Cortex of kidney (tissue), 1 donor: ENCODE measurements at regions not wholly inside any gene's neighbourhood (a gene's known extent, or its start where the extent isn't known, plus 50 kb on each side); places are given as distances from the start of the nearest gene placed in this dataset.

ENCODE experiments used
- DNase-seq: peaks from one replicate; lab custom pipeline; 2025; lab: John Stamatoyannopoulos, UW

DNA sequence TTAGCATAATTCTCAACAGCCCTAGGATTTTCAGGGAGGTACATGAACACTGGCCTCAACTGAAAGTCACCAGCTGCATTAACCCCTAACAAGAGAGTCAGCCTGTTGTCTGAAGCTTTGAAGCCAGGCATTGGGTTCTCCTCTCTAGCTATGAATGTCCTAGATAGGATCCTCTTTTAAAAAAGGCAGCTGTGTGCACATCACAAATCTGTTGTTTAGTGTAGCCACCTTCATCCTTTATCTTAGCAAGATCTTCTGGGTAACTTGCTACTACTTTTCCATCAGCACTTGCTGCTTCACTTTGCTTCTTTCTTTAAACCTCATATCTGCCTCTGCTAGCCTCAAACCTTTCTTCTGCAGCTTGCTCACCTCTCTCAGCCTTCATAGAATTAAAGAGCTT, 1692.1 kb downstream of the EFNB2 start:
- DNase-seq = no peak

DNA sequence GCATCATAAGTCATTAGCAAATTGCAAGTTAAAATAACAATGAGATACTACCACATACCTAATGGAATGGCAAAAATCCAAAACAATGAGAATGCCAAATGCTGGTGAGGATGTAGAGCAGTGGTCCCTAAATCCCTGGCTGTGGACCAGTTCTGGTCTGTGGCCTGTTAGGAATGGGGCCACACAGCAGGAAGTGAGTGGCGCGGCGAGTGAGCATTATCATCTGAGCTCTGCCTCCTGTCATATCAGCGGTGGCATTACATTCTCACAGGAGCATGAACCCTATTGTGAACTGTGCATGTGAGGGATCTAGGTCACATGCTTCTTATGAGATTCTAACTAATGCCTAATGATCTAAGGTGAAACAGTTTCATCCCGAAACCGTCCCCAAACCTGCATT, 1694.4 kb downstream of the EFNB2 start:
- DNase-seq = no peak

- DNase-seq = no peak
Observed at GRCh38 chr13:104837756-104838155, 1697.7 kb downstream of the EFNB2 start.

DNA sequence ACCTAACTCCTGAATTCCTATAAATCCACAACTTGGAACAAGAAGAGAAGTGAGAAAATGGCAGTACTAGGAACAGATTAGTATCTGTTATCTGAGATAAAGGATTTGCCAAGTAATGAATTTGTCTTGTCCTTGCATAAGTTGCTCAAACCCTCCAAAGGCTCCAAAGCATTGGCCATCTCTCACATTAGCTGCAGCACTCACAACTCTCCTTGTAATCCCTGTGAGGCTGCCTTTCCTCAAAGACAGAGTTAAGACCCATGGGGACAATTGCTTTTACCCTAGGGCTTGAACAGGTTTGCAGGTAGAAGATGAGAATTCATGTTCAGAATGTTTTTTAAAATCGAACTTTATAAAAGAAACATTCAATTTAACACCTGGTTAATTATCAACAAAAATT, 1702.2 kb downstream of the EFNB2 start:
- DNase-seq = no peak

GRCh38 chr13:104832231-104832630, 1703.2 kb downstream of the EFNB2 start:
- DNase-seq = no peak

DNA sequence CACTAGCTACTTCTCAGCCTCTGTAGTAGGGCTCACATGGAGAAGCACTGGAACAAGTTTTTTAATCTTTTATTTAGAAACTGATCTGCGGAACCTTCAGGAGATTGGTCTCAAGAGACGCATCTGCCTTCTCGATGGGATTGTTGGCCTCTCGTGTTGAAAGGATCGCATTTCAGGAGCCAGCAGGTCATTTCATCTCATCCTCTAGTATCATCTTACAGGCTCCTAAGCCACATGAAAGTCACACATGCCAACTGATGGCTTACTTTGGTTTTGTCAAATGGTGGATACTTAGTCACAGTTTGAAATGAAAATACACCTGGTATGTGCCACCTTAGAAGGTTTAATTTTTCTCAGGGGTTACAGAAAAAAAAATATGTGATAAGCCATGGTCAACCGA, 1703.6 kb downstream of the EFNB2 start:
- no peak for DNase-seq

- DNase-seq = no peak
Observed at GRCh38 chr13:104823709-104824108, 1711.8 kb downstream of the EFNB2 start.

GRCh38 chr13:104823071-104823470, 1712.4 kb downstream of the EFNB2 start:
- no peak for DNase-seq

DNA sequence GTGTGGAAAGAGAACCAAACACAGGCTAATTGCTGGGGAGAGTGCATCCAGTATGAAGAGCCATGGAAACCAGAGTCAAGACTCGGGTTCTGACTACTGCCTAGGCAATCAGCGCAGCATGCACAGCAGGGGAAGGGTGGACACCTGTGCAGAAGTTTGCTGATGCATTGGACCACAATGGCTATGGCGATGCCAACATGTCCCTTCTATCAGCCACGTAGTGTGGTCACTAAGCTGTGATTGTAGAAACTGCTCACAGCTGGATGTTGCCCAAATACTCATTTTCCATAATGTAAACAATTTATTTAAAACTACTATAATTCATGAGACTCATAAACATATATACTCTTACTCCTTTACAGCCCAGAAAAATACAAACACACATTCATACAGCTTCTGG, 1718.2 kb downstream of the EFNB2 start:
- DNase-seq = no peak

DNA sequence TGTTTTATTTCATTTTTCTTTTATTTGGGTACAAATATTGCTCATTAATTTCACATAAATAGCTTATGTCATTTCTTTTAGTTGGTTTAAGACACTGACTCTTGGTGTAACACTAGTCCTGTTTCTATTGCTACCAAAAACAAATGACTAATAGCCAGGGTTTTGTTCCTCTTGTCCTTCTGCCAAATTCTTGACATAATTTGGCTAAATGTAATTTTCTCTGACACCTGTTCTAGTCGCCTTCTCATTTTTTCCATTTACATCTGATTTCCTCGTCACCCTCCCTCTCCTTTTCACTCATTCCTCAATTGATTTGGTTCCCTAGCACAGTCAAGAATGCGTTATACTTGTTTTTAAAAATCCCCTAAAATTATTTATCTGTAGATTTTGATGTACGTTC, 1718.7 kb downstream of the EFNB2 start:
- DNase-seq = no peak

GRCh38 chr13:104810242-104810641, 1725.2 kb downstream of the EFNB2 start:
- no peak for DNase-seq

DNA sequence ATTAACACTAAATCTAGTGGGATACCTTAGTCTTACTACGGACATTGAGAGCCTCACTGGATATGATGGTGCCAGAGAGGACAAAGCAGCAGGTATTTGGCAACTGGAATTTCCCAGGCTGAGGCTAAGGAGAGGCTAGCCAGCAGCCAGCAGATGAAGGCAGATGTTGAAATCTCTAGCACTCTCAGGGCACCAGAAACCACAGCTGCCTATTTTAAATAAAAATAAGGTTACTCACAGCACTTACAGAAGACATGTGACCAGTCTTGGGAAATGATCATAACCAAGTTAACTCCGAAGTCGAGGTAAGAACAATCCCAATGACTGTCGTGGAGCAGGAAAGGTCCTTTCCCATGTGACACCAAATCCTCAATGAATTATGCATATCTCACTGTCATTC, 1726.0 kb downstream of the EFNB2 start:
- DNase-seq = no peak

GRCh38 chr13:104805346-104805745, 1730.1 kb downstream of the EFNB2 start:
- no peak for DNase-seq

DNA sequence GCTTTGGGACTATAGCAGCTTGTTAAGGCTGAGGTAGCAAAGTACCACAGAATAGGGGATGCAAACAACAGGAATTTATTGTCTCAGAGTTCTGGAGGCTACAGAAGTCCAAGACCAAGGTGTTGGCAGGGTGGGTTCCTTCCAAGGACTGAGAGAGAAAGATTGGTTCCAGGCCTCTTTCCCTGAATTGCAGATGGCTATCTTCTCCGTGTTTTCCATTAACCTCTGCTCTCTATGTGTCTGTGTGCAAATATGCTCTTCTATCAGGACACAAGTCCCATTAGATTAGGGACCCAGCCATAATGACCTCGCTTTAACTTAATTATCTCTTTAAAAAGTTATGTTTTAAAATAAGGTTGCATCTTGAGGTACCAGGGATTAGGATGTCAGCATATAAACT, 1732.9 kb upstream of the SLC10A2 start:
- DNase-seq = no peak

DNA sequence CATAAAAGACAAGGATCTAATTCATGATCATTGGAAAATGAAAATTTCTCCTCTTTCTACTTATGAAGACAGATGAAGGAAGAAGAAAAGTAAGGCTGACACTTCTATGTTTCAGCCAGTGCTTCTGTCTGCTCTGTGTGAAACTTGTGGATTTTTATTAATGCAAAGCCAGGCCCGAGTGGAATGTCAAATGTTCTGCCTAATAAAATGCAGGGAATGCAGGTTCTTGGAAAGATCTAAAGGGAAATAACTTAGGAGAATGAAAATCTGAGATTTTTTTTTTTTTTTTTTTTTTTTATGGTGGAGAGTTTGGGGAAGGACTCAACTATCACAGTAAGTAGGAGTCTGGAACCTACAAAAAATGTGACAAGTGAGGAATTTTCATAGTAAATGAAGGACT, 1732.3 kb upstream of the SLC10A2 start:
- DNase-seq = no peak

- DNase-seq = no peak
Observed at GRCh38 chr13:104796581-104796980, 1730.4 kb upstream of the SLC10A2 start.

GRCh38 chr13:104785952-104786351, 1719.7 kb upstream of the SLC10A2 start:
- no peak for DNase-seq

DNA sequence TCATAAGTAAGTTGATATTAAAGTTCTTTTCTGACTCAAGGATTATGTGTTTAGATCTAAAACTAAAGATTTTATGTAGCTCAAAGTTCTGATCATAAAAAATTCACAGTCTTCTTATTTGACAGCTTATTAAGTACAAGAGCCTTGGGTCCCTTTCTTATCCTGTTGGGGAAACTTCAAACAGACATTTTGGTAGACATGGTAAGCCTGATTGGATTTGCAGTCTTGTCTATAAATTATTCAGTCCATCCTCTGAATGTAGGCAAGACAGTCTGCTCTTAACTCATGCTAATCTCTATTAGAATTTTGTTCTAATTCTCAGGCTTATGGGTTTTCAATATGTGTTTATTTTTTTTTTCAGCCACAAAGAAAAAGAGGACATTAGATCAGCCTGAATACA, 1718.7 kb upstream of the SLC10A2 start:
- no peak for DNase-seq

DNA sequence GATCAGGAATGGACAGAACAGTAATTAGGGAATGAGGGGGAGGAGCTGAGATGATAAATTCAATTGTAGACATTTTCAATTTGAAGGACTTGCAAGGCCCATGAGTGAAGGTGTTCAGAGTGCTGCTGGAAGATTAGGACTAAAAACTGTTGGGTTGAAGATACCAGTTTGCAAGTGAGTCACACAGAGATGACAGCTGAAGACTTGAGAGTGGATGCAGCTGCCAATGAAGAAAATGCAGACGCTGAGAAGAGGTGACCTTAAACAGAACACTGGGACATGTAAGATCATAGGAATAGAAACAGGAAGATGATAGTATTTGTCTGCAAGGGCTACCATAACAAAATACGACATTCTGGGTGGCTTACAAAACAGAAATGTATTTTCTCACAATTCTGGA, 1716.5 kb upstream of the SLC10A2 start:
- no peak for DNase-seq

- DNase-seq = no peak
Observed at GRCh38 chr13:104779311-104779993, 1713.2 kb upstream of the SLC10A2 start.

DNA sequence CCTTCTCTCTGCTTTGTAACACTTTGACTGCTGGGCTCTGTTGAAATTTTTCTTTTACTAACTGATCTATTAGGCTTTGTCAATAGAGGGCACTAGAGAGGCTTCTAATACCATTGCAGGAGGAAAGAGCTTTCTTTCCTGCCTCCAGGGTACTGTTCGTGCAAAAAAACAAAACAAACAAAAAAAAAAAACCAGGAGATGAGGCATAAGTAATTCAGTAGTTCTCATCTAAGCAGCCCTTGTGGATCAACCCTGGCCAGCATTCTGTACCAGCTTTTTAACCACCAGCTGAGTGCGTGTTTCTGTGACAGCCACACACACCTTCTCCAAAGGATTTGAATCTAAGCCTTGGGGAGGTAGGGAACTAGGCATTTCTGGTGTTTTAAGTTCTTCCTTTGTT, 1707.6 kb upstream of the SLC10A2 start:
- DNase-seq = no peak

DNA sequence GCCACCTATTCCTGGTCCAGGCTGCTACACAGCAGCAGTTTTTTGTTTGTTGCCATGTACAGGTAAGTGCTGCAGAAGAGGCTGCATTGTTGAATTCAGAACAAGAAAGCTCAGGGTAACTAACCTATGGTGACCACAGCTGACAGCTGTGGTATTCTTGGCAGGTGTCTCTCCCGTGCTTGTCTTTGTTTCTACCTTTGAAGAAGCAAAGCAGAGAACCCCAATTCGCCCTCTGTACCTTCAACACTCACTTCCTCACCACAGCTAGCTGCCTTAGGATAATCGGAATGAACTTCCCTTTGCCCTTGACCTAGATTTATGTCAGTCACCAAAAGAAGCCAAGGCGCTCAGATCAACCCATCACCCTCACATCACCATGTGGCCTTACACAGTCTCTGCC, 1703.3 kb upstream of the SLC10A2 start:
- DNase-seq = no peak

DNA sequence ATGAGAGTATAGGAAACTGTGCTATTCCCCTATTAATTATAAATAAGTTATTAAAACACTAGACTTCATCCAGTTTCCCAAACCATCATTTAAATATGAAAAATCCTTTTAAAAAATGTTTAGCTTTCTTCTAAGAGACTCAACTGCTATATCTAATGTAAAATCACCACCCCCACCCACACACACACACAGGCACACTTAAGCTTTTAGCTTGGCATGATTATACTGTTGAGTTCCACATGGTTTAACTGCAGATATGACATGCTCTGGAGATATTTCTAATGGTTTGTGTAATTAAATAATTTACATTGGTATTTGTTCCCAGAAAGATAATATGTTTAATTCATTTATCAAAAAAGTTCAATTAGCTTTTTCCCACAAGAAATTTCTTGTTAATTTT, 1700.1 kb upstream of the SLC10A2 start:
- DNase-seq = no peak

- DNase-seq = no peak
Observed at GRCh38 chr13:104764600-104764999, 1698.4 kb upstream of the SLC10A2 start.

DNA sequence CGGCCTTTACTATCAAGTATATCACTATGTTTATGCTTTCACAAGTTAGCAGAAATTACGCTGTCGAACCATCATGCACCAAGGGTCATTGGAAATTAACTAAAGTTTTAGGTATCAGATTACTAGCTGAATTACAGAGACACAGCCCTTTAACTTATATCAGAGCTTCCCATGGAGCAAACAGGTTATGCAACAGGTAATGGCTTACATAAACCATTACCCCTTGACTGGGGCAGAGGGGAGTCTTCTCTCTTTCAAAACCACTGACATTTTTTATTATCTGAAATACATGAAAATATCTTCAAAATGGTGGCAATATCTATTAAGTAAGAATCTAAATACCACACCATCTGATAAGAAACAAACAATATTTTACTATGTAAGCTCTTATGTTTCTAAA, 1692.9 kb upstream of the SLC10A2 start:
- DNase-seq = no peak
